Neural crest cell (in vitro differentiated cells): ENCODE measurements at regions not wholly inside any gene's neighbourhood (a gene's known extent, or its start where the extent isn't known, plus 50 kb on each side); places are given as distances from the start of the nearest gene placed in this dataset.

Source experiments
- DNase-seq: peaks from one replicate; pipeline ENCODE4 v3.0.0; 2021; ENCODE audit warnings: low read depth, mixed read lengths, low spot score
- H3K27ac Mint-ChIP-seq: one replicate; pipeline ENCODE4 v1.8.0; 2021; ENCODE audit warnings: mild to moderate bottlenecking, mixed read lengths; ENCODE audit not compliant: unreplicated experiment
- H3K27me3 Mint-ChIP-seq: 2 replicates; pipeline ENCODE4 v1.8.0; 2021; ENCODE audit warnings: low read depth, mild to moderate bottlenecking, mixed read lengths
- H3K36me3 Mint-ChIP-seq: 2 replicates; pipeline ENCODE4 v1.8.0; 2021; ENCODE audit warnings: low read depth, mild to moderate bottlenecking, mixed read lengths
- H3K4me1 Mint-ChIP-seq: 2 replicates; pipeline ENCODE4 v1.8.0; 2021; ENCODE audit warnings: mixed read lengths
- H3K4me3 Mint-ChIP-seq: one replicate; pipeline ENCODE4 v1.8.0; 2021; ENCODE audit warnings: mild to moderate bottlenecking, mixed read lengths
- H3K9me3 Mint-ChIP-seq: 2 replicates; pipeline ENCODE4 v1.8.0; 2021; ENCODE audit warnings: mixed read lengths
- CTCF ChIP-seq: fragments of 200-600 bp; sonication (generic); conservative IDR thresholded peaks from 2 replicates; pipeline ENCODE4 v1.5.0; 2021; ENCODE audit warnings: antibody characterized with exemption, mild to moderate bottlenecking

GRCh38 chr19:30156646-30157045 is 214.6 kb downstream of the URI1 start:
- Mint-ChIP-seq H3K36me3 (no peaks in the 10 kb centered on the region), H3K27me3 (no peaks in the 10 kb centered on the region), H3K27ac (no peak overlapping the region), H3K4me3 (no peak overlapping the region), H3K4me1 (no peaks in the 10 kb centered on the region), H3K9me3 (no peaks in the 10 kb centered on the region)
- TF ChIP-seq CTCF, result no peak
- DNase-seq, result no peak

- Mint-ChIP-seq H3K4me1 (no peaks in the 10 kb centered on the region), H3K36me3 (no peaks in the 10 kb centered on the region), H3K27me3 (no peaks in the 10 kb centered on the region), H3K27ac (no peak overlapping the region), H3K9me3 (peaks cover 7% of the 10 kb centered on the region), H3K4me3 (no peak overlapping the region)
- TF ChIP-seq CTCF, result no peak
- no peak for DNase-seq
Measured at GRCh38 chr19:30158067-30158892, 213.9 kb upstream of the ZNF536 start.

GRCh38 chr19:30158893-30159245 is 213.3 kb upstream of the ZNF536 start:
- H3K4me1 Mint-ChIP-seq, result no peaks in the 10 kb centered on the region
- H3K27ac Mint-ChIP-seq, result no peak overlapping the region
- TF ChIP-seq CTCF, result no peak
- no peaks in the 10 kb centered on the region for H3K36me3 Mint-ChIP-seq
- no peak for DNase-seq
- H3K9me3 Mint-ChIP-seq, result peaks cover 10% of the 10 kb centered on the region
- H3K27me3 Mint-ChIP-seq, result no peaks in the 10 kb centered on the region
- no peak overlapping the region for H3K4me3 Mint-ChIP-seq

- Mint-ChIP-seq H3K4me3 (no peak overlapping the region), H3K27me3 (no peaks in the 10 kb centered on the region), H3K9me3 (peaks cover 10% of the 10 kb centered on the region), H3K4me1 (no peaks in the 10 kb centered on the region), H3K36me3 (no peaks in the 10 kb centered on the region), H3K27ac (peak overlapping the region; percentile 50)
- DNase-seq, result no peak
- TF ChIP-seq CTCF, result no peak
Measured at GRCh38 chr19:30159636-30160035, 212.5 kb upstream of the ZNF536 start.

GRCh38 chr19:30160426-30160825 is 211.8 kb upstream of the ZNF536 start:
- no peak for TF ChIP-seq CTCF
- Mint-ChIP-seq H3K36me3 (no peaks in the 10 kb centered on the region), H3K27ac (no peak overlapping the region), H3K4me3 (no peak overlapping the region), H3K9me3 (peaks cover 10% of the 10 kb centered on the region), H3K4me1 (no peaks in the 10 kb centered on the region), H3K27me3 (no peaks in the 10 kb centered on the region)
- no peak for DNase-seq
